Superior temporal gyrus (tissue), 1 donor: ENCODE measurements at regions not wholly inside any gene's neighbourhood (a gene's known extent, or its start where the extent isn't known, plus 50 kb on each side); places are given as distances from the start of the nearest gene placed in this dataset.

Source experiments
- DNase-seq: peaks from one replicate; pipeline ENCODE4 v3.0.0-alpha.2; 2016; ENCODE audit errors: extremely low spot score

GRCh38 chr1:71184410-71184809 is 103.6 kb upstream of the ZRANB2 start:
- no peak for DNase-seq

GRCh38 chr1:71179997-71180396 is 99.2 kb upstream of the ZRANB2 start:
- no peak for DNase-seq

- DNase-seq: no peak
Observed at GRCh38 chr1:71170925-71171324, 90.1 kb upstream of the ZRANB2 start.

GRCh38 chr1:71167505-71167904 is 86.7 kb upstream of the ZRANB2 start:
- no peak for DNase-seq

- DNase-seq: no peak
Observed at GRCh38 chr1:71166178-71167173, 85.6 kb upstream of the ZRANB2 start.

GRCh38 chr1:71157715-71158114 is 76.9 kb upstream of the ZRANB2 start:
- DNase-seq: no peak

GRCh38 chr1:71157151-71157550 is 76.3 kb upstream of the ZRANB2 start:
- no peak for DNase-seq

GRCh38 chr1:71156590-71156989 is 75.8 kb upstream of the ZRANB2 start:
- DNase-seq: no peak

GRCh38 chr1:71154429-71154828 is 73.6 kb upstream of the ZRANB2 start:
- DNase-seq: no peak

GRCh38 chr1:71153826-71154225 is 73.0 kb upstream of the ZRANB2 start:
- no peak for DNase-seq

GRCh38 chr1:71147637-71148360 is 67.0 kb upstream of the ZRANB2 start:
- no peak for DNase-seq

GRCh38 chr1:71135571-71135970 is 54.7 kb upstream of the ZRANB2 start:
- DNase-seq: no peak
